SK-N-SH treated with all-trans-retinoic acid at 6 μM for 48 hours (cell line): ENCODE measurements at regions not wholly inside any gene's neighbourhood (a gene's known extent, or its start where the extent isn't known, plus 50 kb on each side); places are given as distances from the start of the nearest gene placed in this dataset.

Source experiments
- OSR1 ChIP-seq: fragments of 250-450 bp; sonication (Bioruptor Pico); IDR thresholded peaks from 2 replicates; pipeline ENCODE4 v1.8.0; 2022; ENCODE audit warnings: moderate library complexity, mild to moderate bottlenecking, inconsistent platforms
- TF ChIP-seq, protein P1 (sequence below): fragments of 250-450 bp; sonication (Bioruptor Pico); IDR thresholded peaks from 2 replicates; pipeline ENCODE4 v1.8.0; 2020; ENCODE audit warnings: mild to moderate bottlenecking, moderate library complexity, borderline replicate concordance

DNA sequence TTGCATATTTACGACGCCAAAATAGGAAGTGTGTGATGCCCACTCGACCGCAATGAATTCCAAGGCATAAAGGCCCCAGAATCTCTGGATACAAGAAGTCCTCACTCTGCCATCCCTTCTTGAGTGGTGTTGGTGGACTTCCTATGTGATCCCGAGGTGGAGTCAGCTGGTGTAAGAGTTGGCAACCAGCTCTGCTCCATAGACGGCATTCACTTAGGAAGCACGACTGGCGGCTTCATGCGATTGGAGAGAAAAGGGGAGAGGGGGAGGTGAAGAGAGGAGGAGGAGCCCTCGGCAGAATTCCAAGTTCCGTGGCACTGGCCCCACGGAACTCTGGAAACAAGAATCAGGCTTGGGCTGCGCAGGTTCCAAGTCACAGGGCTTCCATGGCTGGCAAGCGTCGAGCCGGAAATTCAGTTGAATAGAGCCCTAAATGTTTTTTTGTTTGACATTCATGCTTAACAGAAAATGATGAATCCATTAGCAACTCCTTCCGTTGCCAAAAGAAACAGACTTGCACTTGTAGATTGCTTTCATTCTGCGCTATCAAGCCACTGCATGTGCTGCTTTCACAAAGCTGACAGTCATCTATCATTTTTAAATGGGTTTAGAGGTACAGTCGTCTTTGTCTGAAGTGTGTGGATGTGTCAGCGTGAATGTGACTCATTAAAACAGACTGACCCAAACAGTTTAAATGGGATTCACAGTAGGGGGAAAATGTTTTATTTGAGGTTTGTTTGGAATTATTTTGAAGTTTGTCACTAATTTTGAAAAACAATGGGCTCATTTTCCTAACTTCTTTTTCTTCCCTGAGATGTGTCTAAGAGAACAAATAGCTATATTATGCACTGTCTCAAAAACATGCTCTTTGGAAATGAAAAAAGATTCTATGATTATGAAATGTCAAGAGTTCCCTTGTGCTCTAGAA, 428.3 kb upstream of the ATP11B start:
- TF ChIP-seq OSR1 (CRISPR knock-in tag) = no peak
- TF ChIP-seq, protein P1, sequence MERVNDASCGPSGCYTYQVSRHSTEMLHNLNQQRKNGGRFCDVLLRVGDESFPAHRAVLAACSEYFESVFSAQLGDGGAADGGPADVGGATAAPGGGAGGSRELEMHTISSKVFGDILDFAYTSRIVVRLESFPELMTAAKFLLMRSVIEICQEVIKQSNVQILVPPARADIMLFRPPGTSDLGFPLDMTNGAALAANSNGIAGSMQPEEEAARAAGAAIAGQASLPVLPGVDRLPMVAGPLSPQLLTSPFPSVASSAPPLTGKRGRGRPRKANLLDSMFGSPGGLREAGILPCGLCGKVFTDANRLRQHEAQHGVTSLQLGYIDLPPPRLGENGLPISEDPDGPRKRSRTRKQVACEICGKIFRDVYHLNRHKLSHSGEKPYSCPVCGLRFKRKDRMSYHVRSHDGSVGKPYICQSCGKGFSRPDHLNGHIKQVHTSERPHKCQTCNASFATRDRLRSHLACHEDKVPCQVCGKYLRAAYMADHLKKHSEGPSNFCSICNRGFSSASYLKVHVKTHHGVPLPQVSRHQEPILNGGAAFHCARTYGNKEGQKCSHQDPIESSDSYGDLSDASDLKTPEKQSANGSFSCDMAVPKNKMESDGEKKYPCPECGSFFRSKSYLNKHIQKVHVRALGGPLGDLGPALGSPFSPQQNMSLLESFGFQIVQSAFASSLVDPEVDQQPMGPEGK (CRISPR knock-in tag) = peak; percentile 87; the same call in 1 of the 2 replicates
